BLaER1 (cell line): ENCODE measurements at regions not wholly inside any gene's neighbourhood (a gene's known extent, or its start where the extent isn't known, plus 50 kb on each side); places are given as distances from the start of the nearest gene placed in this dataset.

Experiments
- H3K27ac ChIP-seq: shearing (Covaris generic); formaldehyde crosslinking; 2 replicates; pipeline ENCODE4 v1.8.1; 2022
- H3K27me3 ChIP-seq: shearing (Covaris generic); formaldehyde crosslinking; 2 replicates; pipeline ENCODE4 v1.8.1; 2022
- H3K36me3 ChIP-seq: shearing (Covaris generic); formaldehyde crosslinking; 2 replicates; pipeline ENCODE4 v1.8.1; 2022
- H3K4me1 ChIP-seq: shearing (Covaris generic); formaldehyde crosslinking; 2 replicates; pipeline ENCODE4 v1.8.1; 2022
- H3K4me2 ChIP-seq: shearing (Covaris generic); formaldehyde crosslinking; 2 replicates; pipeline ENCODE4 v1.8.1; 2022
- H3K4me3 ChIP-seq: shearing (Covaris generic); formaldehyde crosslinking; 2 replicates; pipeline ENCODE4 v1.8.1; 2022
- H3K9ac ChIP-seq: shearing (Covaris generic); formaldehyde crosslinking; 2 replicates; pipeline ENCODE4 v1.8.1; 2022
- H3K9me3 ChIP-seq: shearing (Covaris generic); formaldehyde crosslinking; 2 replicates; pipeline ENCODE4 v1.8.1; 2022
- H4K20me1 ChIP-seq: shearing (Covaris generic); formaldehyde crosslinking; 2 replicates; pipeline ENCODE4 v1.8.1; 2022
- Cebpa-rat ChIP-seq: shearing (Covaris generic); IDR thresholded peaks from 2 replicates; pipeline ENCODE4 v1.8.1; 2022

- Histone ChIP-seq H3K4me3 (no peak overlapping the region), H3K9me3 (peaks cover 17% of the 10 kb centered on the region), H3K4me1 (peaks cover 6% of the 10 kb centered on the region; the same call in 1 of the 2 replicates), H3K27me3 (no peaks in the 10 kb centered on the region), H3K36me3 (peaks cover 41% of the 10 kb centered on the region), H3K4me2 (no peak overlapping the region), H3K9ac (no peak overlapping the region), H4K20me1 (no peaks in the 10 kb centered on the region), H3K27ac (no peak overlapping the region)
- TF ChIP-seq Cebpa-rat = no peak
Observed at GRCh38 chr6:144594585-144594984, 309.4 kb downstream of the UTRN start.

GRCh38 chr6:144595266-144595665 is 310.1 kb downstream of the UTRN start:
- no peak overlapping the region for H3K4me2 ChIP-seq
- no peaks in the 10 kb centered on the region for H3K27me3 ChIP-seq
- H4K20me1 ChIP-seq = no peaks in the 10 kb centered on the region
- H3K9me3 ChIP-seq = peaks cover 24% of the 10 kb centered on the region
- peaks cover 40% of the 10 kb centered on the region for H3K36me3 ChIP-seq
- no peak for TF ChIP-seq Cebpa-rat
- no peak overlapping the region for H3K27ac ChIP-seq
- H3K9ac ChIP-seq = no peak overlapping the region
- H3K4me3 ChIP-seq = no peak overlapping the region
- peaks cover 6% of the 10 kb centered on the region; the same call in 1 of the 2 replicates for H3K4me1 ChIP-seq

- Histone ChIP-seq H3K27me3 (no peaks in the 10 kb centered on the region), H3K27ac (no peak overlapping the region), H3K4me1 (peaks cover 6% of the 10 kb centered on the region; the same call in 1 of the 2 replicates), H3K4me2 (no peak overlapping the region), H3K9ac (no peak overlapping the region), H3K36me3 (peaks cover 38% of the 10 kb centered on the region), H4K20me1 (no peaks in the 10 kb centered on the region), H3K4me3 (no peak overlapping the region), H3K9me3 (peaks cover 32% of the 10 kb centered on the region)
- no peak for TF ChIP-seq Cebpa-rat
Observed at GRCh38 chr6:144597511-144597910, 312.4 kb downstream of the UTRN start.

GRCh38 chr6:144599615-144600014 is 314.5 kb downstream of the UTRN start:
- H4K20me1 ChIP-seq = no peaks in the 10 kb centered on the region
- peaks cover 22% of the 10 kb centered on the region for H3K9me3 ChIP-seq
- no peak overlapping the region for H3K9ac ChIP-seq
- TF ChIP-seq Cebpa-rat = no peak
- no peak overlapping the region for H3K27ac ChIP-seq
- H3K36me3 ChIP-seq = peaks cover 27% of the 10 kb centered on the region
- H3K27me3 ChIP-seq = no peaks in the 10 kb centered on the region
- H3K4me1 ChIP-seq = no peaks in the 10 kb centered on the region
- H3K4me3 ChIP-seq = no peak overlapping the region
- H3K4me2 ChIP-seq = no peak overlapping the region

GRCh38 chr6:144601221-144601620 is 316.1 kb downstream of the UTRN start:
- H3K9ac ChIP-seq = no peak overlapping the region
- H3K27me3 ChIP-seq = no peaks in the 10 kb centered on the region

GRCh38 chr6:144602523-144603180 is 317.5 kb downstream of the UTRN start:
- Histone ChIP-seq H3K27ac (no peak overlapping the region), H3K4me2 (no peak overlapping the region), H3K9me3 (peaks cover 22% of the 10 kb centered on the region), H3K27me3 (no peaks in the 10 kb centered on the region), H3K4me1 (peaks cover under 1% of the 10 kb centered on the region), H3K36me3 (peaks cover 20% of the 10 kb centered on the region), H4K20me1 (no peaks in the 10 kb centered on the region), H3K4me3 (no peak overlapping the region), H3K9ac (no peak overlapping the region)
- no peak for TF ChIP-seq Cebpa-rat

More at GRCh38 chr6:144601221-144601620, 316.1 kb downstream of the UTRN start:
- no peak overlapping the region for H3K4me2 ChIP-seq
- H3K36me3 ChIP-seq = peaks cover 23% of the 10 kb centered on the region
- no peak overlapping the region for H3K27ac ChIP-seq
- H3K4me1 ChIP-seq = no peaks in the 10 kb centered on the region
- H3K9me3 ChIP-seq = peaks cover 22% of the 10 kb centered on the region
- no peaks in the 10 kb centered on the region for H4K20me1 ChIP-seq
- no peak overlapping the region for H3K4me3 ChIP-seq
- no peak for TF ChIP-seq Cebpa-rat

GRCh38 chr6:144606083-144606482 is 320.9 kb downstream of the UTRN start:
- Histone ChIP-seq H3K27me3 (no peaks in the 10 kb centered on the region), H3K9ac (no peak overlapping the region), H3K9me3 (peaks cover 14% of the 10 kb centered on the region), H3K4me1 (peaks cover 19% of the 10 kb centered on the region), H3K4me3 (no peak overlapping the region), H4K20me1 (no peaks in the 10 kb centered on the region), H3K4me2 (no peak overlapping the region), H3K36me3 (peaks cover 17% of the 10 kb centered on the region), H3K27ac (no peak overlapping the region)
- no peak for TF ChIP-seq Cebpa-rat

GRCh38 chr6:144607998-144608735 is 323.0 kb downstream of the UTRN start:
- Histone ChIP-seq H3K4me1 (peaks cover 19% of the 10 kb centered on the region), H3K27me3 (no peaks in the 10 kb centered on the region), H3K4me3 (peak overlapping the region; percentile 31; the same call in 1 of the 2 replicates), H3K27ac (peak overlapping the region; percentile 21; the same call in 1 of the 2 replicates), H4K20me1 (no peaks in the 10 kb centered on the region), H3K36me3 (0 out of 2 replicates have a peak, but pooled peaks cover 10% of the 10 kb centered on the region), H3K4me2 (peak overlapping the region; percentile 65), H3K9ac (no peak overlapping the region), H3K9me3 (peaks cover 7% of the 10 kb centered on the region; the same call in 1 of the 2 replicates)
- TF ChIP-seq Cebpa-rat = no peak

- H3K9ac ChIP-seq = no peak overlapping the region
- no peak overlapping the region for H3K27ac ChIP-seq
- H3K4me2 ChIP-seq = no peak overlapping the region
- H3K4me3 ChIP-seq = no peak overlapping the region
- no peaks in the 10 kb centered on the region; the same call in 1 of the 2 replicates for H4K20me1 ChIP-seq
- H3K9me3 ChIP-seq = peaks cover 7% of the 10 kb centered on the region; the same call in 1 of the 2 replicates
- TF ChIP-seq Cebpa-rat = no peak
- no peaks in the 10 kb centered on the region for H3K27me3 ChIP-seq
- H3K4me1 ChIP-seq = peaks cover 34% of the 10 kb centered on the region
- 0 out of 2 replicates have a peak, but pooled peaks cover 8% of the 10 kb centered on the region for H3K36me3 ChIP-seq
Observed at GRCh38 chr6:144612811-144613210, 327.7 kb downstream of the UTRN start.

- Histone ChIP-seq H3K36me3 (no peaks in the 10 kb centered on the region), H3K4me1 (peaks cover 24% of the 10 kb centered on the region), H3K4me3 (no peak overlapping the region), H3K4me2 (no peak overlapping the region), H4K20me1 (no peaks in the 10 kb centered on the region; the same call in 1 of the 2 replicates), H3K9me3 (peaks cover 7% of the 10 kb centered on the region; the same call in 1 of the 2 replicates), H3K27me3 (no peaks in the 10 kb centered on the region), H3K27ac (no peak overlapping the region), H3K9ac (no peak overlapping the region)
- TF ChIP-seq Cebpa-rat = no peak
Observed at GRCh38 chr6:144613859-144614258, 328.7 kb downstream of the UTRN start.
